NB4 (cell line): ENCODE measurements at regions not wholly inside any gene's neighbourhood (a gene's known extent, or its start where the extent isn't known, plus 50 kb on each side); places are given as distances from the start of the nearest gene placed in this dataset.

ENCODE experiments used
- MYC ChIP-seq: IDR thresholded peaks from 2 replicates; pipeline ENCODE4 v1.6.1; 2011; ENCODE audit warnings: low read depth, low read length
- POLR2A ChIP-seq: IDR thresholded peaks from 2 replicates; pipeline ENCODE4 v1.6.1; 2011; ENCODE audit warnings: mild to moderate bottlenecking; ENCODE audit not compliant: insufficient read length; ENCODE audit errors: extremely low read depth
- TF ChIP-seq, protein P1 (sequence below): IDR thresholded peaks from one replicate; pipeline ENCODE4 v1.5.1; 2012; ENCODE audit warnings: low read depth, low read length
- TF ChIP-seq, protein P2 (sequence below): IDR thresholded peaks from 2 replicates; pipeline ENCODE4 v1.6.1; 2011; ENCODE audit warnings: low read depth, low read length

GRCh38 chr11:101757741-101758140, 157.1 kb upstream of the CEP126 start:
- TF ChIP-seq, protein P1, sequence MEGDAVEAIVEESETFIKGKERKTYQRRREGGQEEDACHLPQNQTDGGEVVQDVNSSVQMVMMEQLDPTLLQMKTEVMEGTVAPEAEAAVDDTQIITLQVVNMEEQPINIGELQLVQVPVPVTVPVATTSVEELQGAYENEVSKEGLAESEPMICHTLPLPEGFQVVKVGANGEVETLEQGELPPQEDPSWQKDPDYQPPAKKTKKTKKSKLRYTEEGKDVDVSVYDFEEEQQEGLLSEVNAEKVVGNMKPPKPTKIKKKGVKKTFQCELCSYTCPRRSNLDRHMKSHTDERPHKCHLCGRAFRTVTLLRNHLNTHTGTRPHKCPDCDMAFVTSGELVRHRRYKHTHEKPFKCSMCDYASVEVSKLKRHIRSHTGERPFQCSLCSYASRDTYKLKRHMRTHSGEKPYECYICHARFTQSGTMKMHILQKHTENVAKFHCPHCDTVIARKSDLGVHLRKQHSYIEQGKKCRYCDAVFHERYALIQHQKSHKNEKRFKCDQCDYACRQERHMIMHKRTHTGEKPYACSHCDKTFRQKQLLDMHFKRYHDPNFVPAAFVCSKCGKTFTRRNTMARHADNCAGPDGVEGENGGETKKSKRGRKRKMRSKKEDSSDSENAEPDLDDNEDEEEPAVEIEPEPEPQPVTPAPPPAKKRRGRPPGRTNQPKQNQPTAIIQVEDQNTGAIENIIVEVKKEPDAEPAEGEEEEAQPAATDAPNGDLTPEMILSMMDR = no peak
- TF ChIP-seq POLR2A (no peak), MYC (no peak)
- TF ChIP-seq, protein P2, sequence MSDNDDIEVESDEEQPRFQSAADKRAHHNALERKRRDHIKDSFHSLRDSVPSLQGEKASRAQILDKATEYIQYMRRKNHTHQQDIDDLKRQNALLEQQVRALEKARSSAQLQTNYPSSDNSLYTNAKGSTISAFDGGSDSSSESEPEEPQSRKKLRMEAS = no peak
